ENCODE measurements at regions not wholly inside any gene's neighbourhood (a gene's known extent, or its start where the extent isn't known, plus 50 kb on each side); places are given as distances from the start of the nearest gene placed in this dataset.

DNA sequence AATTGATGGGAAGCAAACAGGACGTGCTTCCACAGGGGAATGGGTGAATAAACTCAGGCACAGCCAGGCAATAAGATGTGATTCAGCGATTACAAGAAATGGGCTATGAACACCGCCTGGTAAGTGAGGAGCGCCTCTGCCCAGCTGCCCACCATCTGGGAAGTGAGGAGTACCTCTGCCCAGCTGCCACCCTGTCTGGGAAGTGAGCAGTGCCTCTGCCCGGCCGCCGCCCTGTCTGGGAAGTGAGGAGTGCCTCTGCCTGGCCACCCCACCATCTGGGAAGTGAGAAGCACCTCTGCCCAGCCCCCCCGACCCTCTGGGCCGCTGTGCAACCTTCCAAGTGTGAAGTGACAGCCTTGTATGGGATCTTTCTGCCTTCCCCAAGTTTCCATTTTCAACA, 73.2 kb upstream of the PRR5 start:
- H3K9me3 ChIP-seq, result no peaks in the 10 kb centered on the region
- no peak overlapping the region for H3K4me3 ChIP-seq
- no peak for DNase-seq (ENCODE audit: extremely low spot score in 2 of 2)
- no peaks in the 10 kb centered on the region for H3K36me3 ChIP-seq
- intact Hi-C loops (cut with DNase I), result loop anchor here (10.0 kb wide), 2 partner anchors 544 to 1234 kb away; no protein-coding TSS in a partner anchor
- H3K27me3 ChIP-seq, result no peaks in the 10 kb centered on the region
- no peaks in the 10 kb centered on the region for H3K4me1 ChIP-seq
- H3K27ac ChIP-seq, result no peak overlapping the region
- TF ChIP-seq POLR2A (IDR thresholded peaks at IDR 0.05) (no peak), POLR2AphosphoS5 (IDR thresholded peaks at IDR 0.05; ENCODE audit: insufficient read depth in 1 of 2, low read depth in 1 of 2) (no peak)
- TF ChIP-seq, protein P1, sequence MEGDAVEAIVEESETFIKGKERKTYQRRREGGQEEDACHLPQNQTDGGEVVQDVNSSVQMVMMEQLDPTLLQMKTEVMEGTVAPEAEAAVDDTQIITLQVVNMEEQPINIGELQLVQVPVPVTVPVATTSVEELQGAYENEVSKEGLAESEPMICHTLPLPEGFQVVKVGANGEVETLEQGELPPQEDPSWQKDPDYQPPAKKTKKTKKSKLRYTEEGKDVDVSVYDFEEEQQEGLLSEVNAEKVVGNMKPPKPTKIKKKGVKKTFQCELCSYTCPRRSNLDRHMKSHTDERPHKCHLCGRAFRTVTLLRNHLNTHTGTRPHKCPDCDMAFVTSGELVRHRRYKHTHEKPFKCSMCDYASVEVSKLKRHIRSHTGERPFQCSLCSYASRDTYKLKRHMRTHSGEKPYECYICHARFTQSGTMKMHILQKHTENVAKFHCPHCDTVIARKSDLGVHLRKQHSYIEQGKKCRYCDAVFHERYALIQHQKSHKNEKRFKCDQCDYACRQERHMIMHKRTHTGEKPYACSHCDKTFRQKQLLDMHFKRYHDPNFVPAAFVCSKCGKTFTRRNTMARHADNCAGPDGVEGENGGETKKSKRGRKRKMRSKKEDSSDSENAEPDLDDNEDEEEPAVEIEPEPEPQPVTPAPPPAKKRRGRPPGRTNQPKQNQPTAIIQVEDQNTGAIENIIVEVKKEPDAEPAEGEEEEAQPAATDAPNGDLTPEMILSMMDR (IDR thresholded peaks at IDR 0.05), result no peak

DNA sequence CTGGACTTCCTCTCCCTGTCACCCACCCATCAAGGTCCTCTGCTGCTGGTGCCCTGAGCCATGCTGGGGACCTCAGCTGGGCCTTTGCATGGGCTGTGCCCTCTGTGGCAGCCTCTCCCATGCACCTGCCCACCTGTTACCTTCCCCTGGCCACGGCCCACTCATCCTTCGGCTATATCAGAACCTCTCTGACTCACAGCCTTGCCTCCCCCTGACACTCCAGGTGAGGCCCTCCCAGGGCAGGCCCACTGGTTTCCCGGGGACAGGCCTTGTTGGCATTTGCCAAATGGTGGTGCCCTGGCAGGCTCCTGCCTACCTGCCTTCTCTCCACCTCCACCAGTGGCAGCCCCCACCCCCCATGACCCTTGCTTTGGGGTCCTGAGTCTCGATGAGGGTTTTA, 73.7 kb upstream of the PRR5 start:
- DNase-seq (ENCODE audit: extremely low spot score in 2 of 2), result no peak
- H3K9me3 ChIP-seq, result no peaks in the 10 kb centered on the region
- intact Hi-C loops (cut with DNase I), result loop anchor here (10.0 kb wide), 2 partner anchors 543 to 1233 kb away; no protein-coding TSS in a partner anchor

DNA sequence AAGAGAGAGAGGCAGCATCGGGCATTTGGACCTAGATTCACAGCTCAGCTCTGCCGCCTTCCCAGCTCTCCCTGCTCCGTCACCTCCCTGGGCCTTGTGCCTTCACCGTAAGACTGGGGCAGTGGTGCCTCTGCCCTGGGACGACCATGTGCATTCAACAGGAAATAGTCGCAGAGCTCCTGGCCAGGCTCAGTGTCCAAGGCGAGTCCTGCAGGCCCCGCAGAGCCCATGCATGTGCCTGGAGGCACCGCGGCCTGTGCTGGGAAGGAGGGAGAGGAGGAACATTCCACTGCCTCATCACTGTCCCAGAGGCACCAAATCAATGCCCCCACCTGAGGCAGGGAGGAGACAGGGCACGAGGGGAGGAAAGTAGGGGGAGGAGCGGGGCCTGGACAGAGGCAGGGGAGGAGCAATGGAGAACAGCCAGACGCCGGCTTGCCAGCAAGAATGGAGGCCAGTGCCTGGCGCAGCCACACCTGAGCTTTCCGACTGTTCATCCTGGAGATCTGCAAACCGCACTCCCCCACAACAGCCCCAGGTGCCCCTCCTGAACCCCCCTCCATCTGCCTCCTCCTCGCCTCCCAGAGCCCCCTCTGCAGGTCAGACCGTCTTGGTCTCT, 74.4 kb upstream of the PRR5 start:
- Histone ChIP-seq H3K36me3 (no peaks in the 10 kb centered on the region), H3K27ac (no peak overlapping the region), H3K4me3 (no peak overlapping the region), H3K27me3 (no peaks in the 10 kb centered on the region), H3K9me3 (no peaks in the 10 kb centered on the region), H3K4me1 (no peaks in the 10 kb centered on the region)
- no peak for DNase-seq (ENCODE audit: extremely low spot score in 2 of 2)
- TF ChIP-seq POLR2A (IDR thresholded peaks at IDR 0.05) (no peak), POLR2AphosphoS5 (IDR thresholded peaks at IDR 0.05; ENCODE audit: insufficient read depth in 1 of 2, low read depth in 1 of 2) (no peak)
- TF ChIP-seq, protein P1 (IDR thresholded peaks at IDR 0.05), result no peak
- intact Hi-C loops (cut with DNase I), result loop anchor here (2.0 to 10.0 kb wide), 3 partner anchors 543 to 1233 kb away; no protein-coding TSS in a partner anchor

More for the DNA sequence above, 73.7 kb upstream of the PRR5 start:
- H3K27ac ChIP-seq, result no peak overlapping the region
- no peak overlapping the region for H3K4me3 ChIP-seq
- no peaks in the 10 kb centered on the region for H3K27me3 ChIP-seq
- TF ChIP-seq, protein P1 (IDR thresholded peaks at IDR 0.05), result no peak
- no peak for TF ChIP-seq POLR2AphosphoS5 (IDR thresholded peaks at IDR 0.05; ENCODE audit: insufficient read depth in 1 of 2, low read depth in 1 of 2)
- TF ChIP-seq POLR2A (IDR thresholded peaks at IDR 0.05), result no peak
- H3K36me3 ChIP-seq, result no peaks in the 10 kb centered on the region
- no peaks in the 10 kb centered on the region for H3K4me1 ChIP-seq

DNA sequence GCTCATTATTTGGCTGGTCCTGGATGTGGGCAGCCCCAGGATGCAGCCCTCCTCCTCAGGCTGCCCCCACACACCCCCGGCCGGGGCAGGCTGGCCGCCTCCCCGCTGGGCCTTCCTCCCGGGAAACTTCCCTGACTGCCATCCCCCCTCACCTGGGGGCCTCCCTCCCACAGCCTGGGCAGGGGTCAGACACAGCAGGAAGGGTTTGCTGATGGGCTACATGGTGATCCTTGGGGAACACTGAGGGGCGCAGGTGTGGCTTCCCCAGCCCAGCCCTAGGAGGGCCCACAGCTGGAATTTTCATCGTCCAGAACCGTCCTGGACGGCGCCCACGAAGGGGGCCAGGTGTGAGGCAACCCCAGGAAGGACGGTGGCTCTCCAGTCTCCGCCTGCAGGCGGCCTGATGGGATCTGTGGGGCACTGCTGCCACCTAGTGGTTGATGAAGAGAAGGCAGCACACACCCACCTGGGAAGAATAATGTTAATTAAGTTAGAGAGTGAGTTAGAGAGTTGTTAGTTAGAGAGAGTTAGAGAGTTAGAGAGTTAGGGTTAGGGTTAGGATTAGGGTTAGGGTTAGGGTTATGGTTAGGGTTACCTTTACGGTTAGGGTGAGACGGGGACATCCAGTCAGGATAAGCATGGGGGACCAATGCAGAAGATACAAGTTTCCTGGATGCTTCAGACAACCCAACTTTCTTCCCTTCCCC, 75.9 kb upstream of the PRR5 start:
- intact Hi-C loops (cut with DNase I), result loop anchor here (2.0 to 10.0 kb wide), 3 partner anchors 541 to 1231 kb away; no protein-coding TSS in a partner anchor
- Histone ChIP-seq H3K4me3 (no peak overlapping the region), H3K27me3 (no peaks in the 10 kb centered on the region), H3K9me3 (no peaks in the 10 kb centered on the region), H3K36me3 (no peaks in the 10 kb centered on the region), H3K27ac (no peak overlapping the region), H3K4me1 (no peaks in the 10 kb centered on the region)
- TF ChIP-seq POLR2A (IDR thresholded peaks at IDR 0.05) (no peak), POLR2AphosphoS5 (IDR thresholded peaks at IDR 0.05; ENCODE audit: insufficient read depth in 1 of 2, low read depth in 1 of 2) (no peak)
- TF ChIP-seq, protein P1 (IDR thresholded peaks at IDR 0.05), result peak; percentile 94 to 99 (median 99)
- DNase-seq (ENCODE audit: extremely low spot score in 2 of 2), result no peak

DNA sequence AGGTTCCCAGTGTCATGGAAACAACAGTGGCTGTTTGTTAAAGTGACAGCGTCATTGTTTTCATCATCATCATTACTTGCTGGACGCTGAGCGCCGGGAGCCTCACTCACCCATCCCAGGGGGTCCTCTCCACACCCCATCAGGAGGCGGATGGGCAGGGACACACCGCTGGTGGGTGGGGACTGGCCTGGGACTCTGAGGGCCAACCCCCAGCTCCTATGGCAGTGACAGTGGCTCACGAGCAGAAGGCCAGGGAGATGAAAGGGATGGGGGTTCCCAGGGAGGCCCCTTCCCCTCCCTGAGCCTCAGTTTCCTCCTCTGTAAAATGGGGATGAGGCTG, 76.6 kb upstream of the PRR5 start:
- H3K9me3 ChIP-seq, result no peaks in the 10 kb centered on the region
- intact Hi-C loops (cut with DNase I), result loop anchor here (10.0 kb wide), 2 partner anchors 541 to 1231 kb away; no protein-coding TSS in a partner anchor
- no peak overlapping the region for H3K27ac ChIP-seq
- no peak for DNase-seq (ENCODE audit: extremely low spot score in 2 of 2)
- H3K27me3 ChIP-seq, result no peaks in the 10 kb centered on the region
- no peak overlapping the region for H3K4me3 ChIP-seq
- TF ChIP-seq POLR2A (IDR thresholded peaks at IDR 0.05) (no peak), POLR2AphosphoS5 (IDR thresholded peaks at IDR 0.05; ENCODE audit: insufficient read depth in 1 of 2, low read depth in 1 of 2) (no peak)
- TF ChIP-seq, protein P1 (IDR thresholded peaks at IDR 0.05), result no peak
- no peaks in the 10 kb centered on the region for H3K4me1 ChIP-seq
- no peaks in the 10 kb centered on the region for H3K36me3 ChIP-seq
